Right lobe of liver (tissue), 4 donors: ENCODE measurements at regions not wholly inside any gene's neighbourhood (a gene's known extent, or its start where the extent isn't known, plus 50 kb on each side); places are given as distances from the start of the nearest gene placed in this dataset.

Source experiments
- POLR2A ChIP-seq: fragments of 450-650 bp; IDR thresholded peaks from one replicate; pipeline ENCODE4 v1.6.1; 2017; ENCODE audit warnings: antibody characterized with exemption, mild to moderate bottlenecking
- TF ChIP-seq, protein P1 (sequence below), 4 donors: fragments of 200-600 bp in 3 of 4; fragments of 450-650 bp in 1 of 4; IDR thresholded peaks; one replicate each; pipeline versions ENCODE4 v1.5.1 to v1.8.0; 2016 to 2022; ENCODE audit warnings: antibody characterized with exemption in 4 of 4, mild to moderate bottlenecking in 2 of 4
- donor health status: DM: no; HTN: no; CAD: no.
- donor health status: DM: no; HTN: no; CAD: no.
- donor health status: DM: no; HTN: yes; CAD: no.

DNA sequence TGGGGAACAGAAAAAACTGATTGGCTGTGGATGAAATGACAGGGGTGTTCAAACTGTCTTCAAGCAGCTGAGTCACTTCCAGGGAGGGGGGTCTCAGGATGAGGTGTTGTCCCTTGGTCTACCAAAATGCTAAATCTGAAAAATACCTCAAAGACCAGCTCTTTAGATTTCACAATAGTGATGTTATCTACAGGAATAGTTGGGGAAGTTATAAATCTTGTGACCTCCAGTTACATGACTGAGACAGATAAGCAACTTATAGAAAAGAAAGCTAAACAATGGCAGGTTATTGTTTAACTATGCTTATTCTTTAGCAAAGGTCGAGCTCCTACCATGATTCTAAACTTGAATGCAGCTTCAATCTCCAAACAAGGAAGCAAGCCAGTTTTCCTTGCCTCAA is 125.4 kb downstream of the SYT10 start:
- TF ChIP-seq, protein P1, sequence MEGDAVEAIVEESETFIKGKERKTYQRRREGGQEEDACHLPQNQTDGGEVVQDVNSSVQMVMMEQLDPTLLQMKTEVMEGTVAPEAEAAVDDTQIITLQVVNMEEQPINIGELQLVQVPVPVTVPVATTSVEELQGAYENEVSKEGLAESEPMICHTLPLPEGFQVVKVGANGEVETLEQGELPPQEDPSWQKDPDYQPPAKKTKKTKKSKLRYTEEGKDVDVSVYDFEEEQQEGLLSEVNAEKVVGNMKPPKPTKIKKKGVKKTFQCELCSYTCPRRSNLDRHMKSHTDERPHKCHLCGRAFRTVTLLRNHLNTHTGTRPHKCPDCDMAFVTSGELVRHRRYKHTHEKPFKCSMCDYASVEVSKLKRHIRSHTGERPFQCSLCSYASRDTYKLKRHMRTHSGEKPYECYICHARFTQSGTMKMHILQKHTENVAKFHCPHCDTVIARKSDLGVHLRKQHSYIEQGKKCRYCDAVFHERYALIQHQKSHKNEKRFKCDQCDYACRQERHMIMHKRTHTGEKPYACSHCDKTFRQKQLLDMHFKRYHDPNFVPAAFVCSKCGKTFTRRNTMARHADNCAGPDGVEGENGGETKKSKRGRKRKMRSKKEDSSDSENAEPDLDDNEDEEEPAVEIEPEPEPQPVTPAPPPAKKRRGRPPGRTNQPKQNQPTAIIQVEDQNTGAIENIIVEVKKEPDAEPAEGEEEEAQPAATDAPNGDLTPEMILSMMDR (IDR thresholded peaks at IDR 0.05), result no peak
- TF ChIP-seq POLR2A, result no peak
